ENCODE measurements at regions not wholly inside any gene's neighbourhood (a gene's known extent, or its start where the extent isn't known, plus 50 kb on each side); places are given as distances from the start of the nearest gene placed in this dataset.

- peak overlapping the region in 1 of 4 donors; percentile 12 for H3K27ac ChIP-seq
- intact Hi-C loops (cut with DNase I) = no loop called here
- H3K36me3 ChIP-seq = no peaks in the 10 kb centered on the region
Measured at GRCh38 chr6:100176311-100176950, 182.4 kb upstream of the MCHR2 start.

GRCh38 chr6:100175814-100176310 lies 181.8 kb upstream of the MCHR2 start:
- Histone ChIP-seq H3K27ac (peak overlapping the region in 1 of 4 donors; percentile 12), H3K4me1 (no peaks in the 10 kb centered on the region), H3K27me3 (no peaks in the 10 kb centered on the region), H3K36me3 (no peaks in the 10 kb centered on the region), H3K4me3 (no peak overlapping the region), H3K9me3 (no peaks in the 10 kb centered on the region)
- 7 to 38% methylated on average over 1 of the region's 1 CpG for WGBS, 2 donors
- TF ChIP-seq CTCF (IDR thresholded peaks at IDR 0.05) (no peak), POLR2A (IDR thresholded peaks at IDR 0.05) (no peak), POLR2AphosphoS5 (IDR thresholded peaks at IDR 0.05) (no peak), EP300 (IDR thresholded peaks at IDR 0.05) (no peak)
- no peak for DNase-seq
- intact Hi-C loops (cut with DNase I) = no loop called here

More at GRCh38 chr6:100176311-100176950, 182.4 kb upstream of the MCHR2 start:
- WGBS, 2 donors = 49 to 51% methylated on average over 6 of the region's 6 CpGs
- Histone ChIP-seq H3K4me1 (no peaks in the 10 kb centered on the region), H3K27me3 (no peaks in the 10 kb centered on the region), H3K4me3 (no peak overlapping the region), H3K9me3 (no peaks in the 10 kb centered on the region)
- TF ChIP-seq POLR2A (IDR thresholded peaks at IDR 0.05) (no peak), EP300 (IDR thresholded peaks at IDR 0.05) (no peak), CTCF (IDR thresholded peaks at IDR 0.05) (no peak), POLR2AphosphoS5 (IDR thresholded peaks at IDR 0.05) (no peak)
- no peak for DNase-seq

- TF ChIP-seq POLR2A (IDR thresholded peaks at IDR 0.05) = no peak
- TF ChIP-seq EP300 (IDR thresholded peaks at IDR 0.05) = no peak
- TF ChIP-seq CTCF (IDR thresholded peaks at IDR 0.05) = no peak
- no peak for TF ChIP-seq POLR2AphosphoS5 (IDR thresholded peaks at IDR 0.05)
- Histone ChIP-seq H3K4me3 (no peak overlapping the region), H3K27me3 (no peaks in the 10 kb centered on the region), H3K9me3 (no peaks in the 10 kb centered on the region), H3K27ac (no peak overlapping the region), H3K4me1 (no peaks in the 10 kb centered on the region), H3K36me3 (no peaks in the 10 kb centered on the region)
- DNase-seq = no peak
- 1 to 43% methylated on average over 1 of the region's 1 CpG for WGBS, 2 donors
- intact Hi-C loops (cut with DNase I) = no loop called here
Measured at GRCh38 chr6:100173211-100173610, 179.2 kb upstream of the MCHR2 start.

- Histone ChIP-seq H3K27ac (no peak overlapping the region), H3K36me3 (no peaks in the 10 kb centered on the region), H3K9me3 (no peaks in the 10 kb centered on the region), H3K4me3 (no peak overlapping the region), H3K27me3 (no peaks in the 10 kb centered on the region), H3K4me1 (no peaks in the 10 kb centered on the region)
- TF ChIP-seq POLR2A (IDR thresholded peaks at IDR 0.05) (no peak), EP300 (IDR thresholded peaks at IDR 0.05) (no peak), POLR2AphosphoS5 (IDR thresholded peaks at IDR 0.05) (no peak), CTCF (IDR thresholded peaks at IDR 0.05) (no peak)
- no peak for DNase-seq
- intact Hi-C loops (cut with DNase I) = no loop called here
- WGBS, 2 donors = 79 to 84% methylated on average over 3 of the region's 3 CpGs
Measured at GRCh38 chr6:100172322-100172713, 178.3 kb upstream of the MCHR2 start.
